PC-3 (cell line): ENCODE measurements at regions not wholly inside any gene's neighbourhood (a gene's known extent, or its start where the extent isn't known, plus 50 kb on each side); places are given as distances from the start of the nearest gene placed in this dataset.

Experiments
- ATAC-seq: fragments of 200-7000 bp; cut with Tn5 transposase; 2 replicates; pipeline ENCODE4 v1.9.1; 2020; ENCODE audit warnings: mild to moderate bottlenecking, moderate library complexity
- BruUV-seq: library from RNA; stranded (reverse); fragments of 400-500 nt; replicated peaks from 2 replicates; lab custom pipeline; 2021; lab: Mats Ljungman, UMichigan
- CTCF ChIA-PET: fragments of 300-600 bp; sonication (Branson Sonifier 250); formaldehyde crosslinking; loops from one replicate; lab custom pipeline; 2022; ENCODE audit warnings: antibody characterized with exemption; lab: Charles Lee
- POLR2A ChIA-PET: fragments of 300-600 bp; sonication (Branson Sonifier 250); formaldehyde crosslinking; loops from one replicate; lab custom pipeline; 2022; ENCODE audit warnings: antibody characterized with exemption; ENCODE audit not compliant: unreplicated experiment; lab: Charles Lee
- DNase-seq: peaks from one replicate; pipeline ENCODE4 v3.0.0-alpha.2; 2015
- H2AFZ ChIP-seq: fragments of 300-600 bp; sonication (generic); 2 replicates; pipeline ENCODE4 v1.6.0; 2016; ENCODE audit warnings: antibody characterized with exemption, low read length
- H3F3A ChIP-seq: fragments of 300-600 bp; sonication (generic); one replicate; pipeline ENCODE4 v1.6.0; 2017; ENCODE audit warnings: antibody characterized with exemption, low read length, control low read depth, mild to moderate bottlenecking; ENCODE audit not compliant: unreplicated experiment
- H3K27ac ChIP-seq: fragments of 300-600 bp; sonication (generic); 2 replicates; pipeline ENCODE4 v1.5.1; 2016; ENCODE audit warnings: mild to moderate bottlenecking, low read length
- H3K27me3 ChIP-seq: fragments of 300-600 bp; sonication (generic); 2 replicates; pipeline ENCODE4 v1.6.1; 2016; ENCODE audit warnings: low read length, mixed read lengths
- H3K36me3 ChIP-seq: fragments of 300-600 bp; sonication (generic); 2 replicates; pipeline ENCODE4 v1.6.1; 2016; ENCODE audit warnings: low read depth, mixed run types, low read length, mixed read lengths
- H3K4me1 ChIP-seq: fragments of 300-600 bp; sonication (generic); 2 replicates; pipeline ENCODE4 v1.5.1; 2016; ENCODE audit warnings: low read length; ENCODE audit not compliant: insufficient read depth
- H3K4me2 ChIP-seq: fragments of 300-600 bp; sonication (generic); 2 replicates; pipeline ENCODE4 v1.6.0; 2016; ENCODE audit warnings: low read length
- H3K4me3 ChIP-seq: fragments of 300-600 bp; sonication (generic); 2 replicates; pipeline ENCODE4 v1.5.1; 2016; ENCODE audit warnings: mild to moderate bottlenecking, low read length, mixed read lengths
- H3K79me2 ChIP-seq: fragments of 300-600 bp; sonication (generic); 2 replicates; pipeline ENCODE4 v1.6.1; 2017; ENCODE audit warnings: low read length, mixed read lengths
- H3K9ac ChIP-seq: fragments of 300-600 bp; sonication (generic); 2 replicates; pipeline ENCODE4 v1.6.0; 2016; ENCODE audit warnings: mild to moderate bottlenecking, low read length
- H3K9me2 ChIP-seq: fragments of 300-600 bp; sonication (generic); replicated peaks from 2 replicates; pipeline ENCODE4 v1.6.1; 2016; ENCODE audit warnings: mixed run types, low read length, mixed read lengths
- H3K9me3 ChIP-seq: fragments of 300-600 bp; sonication (generic); 2 replicates; pipeline ENCODE4 v1.6.1; 2016; ENCODE audit warnings: low read length, mixed read lengths
- H4K20me1 ChIP-seq: fragments of 300-600 bp; sonication (generic); 2 replicates; pipeline ENCODE4 v1.6.1; 2016; ENCODE audit warnings: low read length, mixed read lengths
- CTCF ChIP-seq: fragments of 300-600 bp; sonication (generic); conservative IDR thresholded peaks from 2 replicates; pipeline ENCODE4 v1.5.1; 2017; ENCODE audit warnings: antibody characterized with exemption, low read depth, mild to moderate bottlenecking, low read length
- EZH2 ChIP-seq: fragments of 300-600 bp; sonication (generic); IDR thresholded peaks from one replicate; pipeline ENCODE4 v1.6.1; 2017; ENCODE audit warnings: antibody characterized with exemption, mild to moderate bottlenecking, low read length; ENCODE audit not compliant: unreplicated experiment
- EZH2phosphoT487 ChIP-seq: fragments of 300-600 bp; sonication (generic); IDR thresholded peaks from 2 replicates; pipeline ENCODE4 v1.6.1; 2018; ENCODE audit warnings: mild to moderate bottlenecking, antibody characterized with exemption, low read length, borderline replicate concordance
- intact Hi-C: fragments of 100-400 bp; cut with micrococcal nuclease; formaldehyde crosslinking; loops from 2 replicates; pipeline ENCODE4 v1.9.0; 2023

- no peak overlapping the region for H3K4me2 ChIP-seq
- intact Hi-C loops, result no loop called here
- no TSS peak for BruUV-seq
- ChIA-PET CTCF (no interaction called here), POLR2A (no interaction called here)
- H3K9me3 ChIP-seq, result no peaks in the 10 kb centered on the region
- H3K27ac ChIP-seq, result no peak overlapping the region
- H3K4me1 ChIP-seq, result no peaks in the 10 kb centered on the region
- H4K20me1 ChIP-seq, result no peaks in the 10 kb centered on the region
- TF ChIP-seq EZH2 (no peak), EZH2phosphoT487 (no peak), CTCF (no peak)
- DNase-seq (no peak), ATAC-seq (no peak)
- H3K36me3 ChIP-seq, result no peaks in the 10 kb centered on the region
- no peak overlapping the region for H2AFZ ChIP-seq
- H3K9me2 ChIP-seq, result no peaks in the 10 kb centered on the region
- H3K27me3 ChIP-seq, result peaks cover 33% of the 10 kb centered on the region
- H3K79me2 ChIP-seq, result no peaks in the 10 kb centered on the region
- no peaks in the 10 kb centered on the region for H3F3A ChIP-seq
- no peak overlapping the region for H3K9ac ChIP-seq
- no peak overlapping the region for H3K4me3 ChIP-seq
These were observed 413.3 kb downstream of the MLLT3 start for GRCh38 chr9:20208961-20209371.

- BruUV-seq, result no TSS peak
These were observed 414.1 kb downstream of the MLLT3 start for GRCh38 chr9:20208226-20208625.

GRCh38 chr9:20207176-20207575 is 415.1 kb downstream of the MLLT3 start:
- BruUV-seq, result no TSS peak
- Histone ChIP-seq H4K20me1 (no peaks in the 10 kb centered on the region), H2AFZ (no peak overlapping the region), H3K9me3 (no peaks in the 10 kb centered on the region), H3F3A (no peaks in the 10 kb centered on the region), H3K79me2 (no peaks in the 10 kb centered on the region), H3K9me2 (no peaks in the 10 kb centered on the region), H3K27ac (no peak overlapping the region), H3K4me3 (no peak overlapping the region), H3K36me3 (no peaks in the 10 kb centered on the region), H3K4me1 (no peaks in the 10 kb centered on the region), H3K4me2 (no peak overlapping the region), H3K9ac (no peak overlapping the region), H3K27me3 (peaks cover 48% of the 10 kb centered on the region)
- TF ChIP-seq EZH2 (no peak), CTCF (no peak), EZH2phosphoT487 (no peak)
- ATAC-seq (no peak), DNase-seq (no peak)
- POLR2A ChIA-PET, result no interaction called here
- intact Hi-C loops, result no loop called here
- CTCF ChIA-PET, result no interaction called here

More at GRCh38 chr9:20208226-20208625, 414.1 kb downstream of the MLLT3 start:
- no peaks in the 10 kb centered on the region for H3F3A ChIP-seq
- POLR2A ChIA-PET, result no interaction called here
- intact Hi-C loops, result no loop called here
- H2AFZ ChIP-seq, result no peak overlapping the region
- peaks cover 39% of the 10 kb centered on the region for H3K27me3 ChIP-seq
- H3K9ac ChIP-seq, result no peak overlapping the region
- H3K4me1 ChIP-seq, result no peaks in the 10 kb centered on the region
- ATAC-seq (no peak), DNase-seq (no peak)
- no peak overlapping the region for H3K4me2 ChIP-seq
- no peak overlapping the region for H3K27ac ChIP-seq
- H3K9me2 ChIP-seq, result no peaks in the 10 kb centered on the region
- no peak overlapping the region for H3K4me3 ChIP-seq
- H3K9me3 ChIP-seq, result no peaks in the 10 kb centered on the region
- no peaks in the 10 kb centered on the region for H3K36me3 ChIP-seq
- CTCF ChIA-PET, result interaction anchor here (0.5 kb wide), 1 partner anchor 291 kb away, joined by 3 read pairs; no protein-coding TSS in a partner anchor
- TF ChIP-seq CTCF (no peak), EZH2phosphoT487 (no peak), EZH2 (no peak)
- no peaks in the 10 kb centered on the region for H3K79me2 ChIP-seq
- no peaks in the 10 kb centered on the region for H4K20me1 ChIP-seq
